H9 (cell line): ENCODE measurements at regions not wholly inside any gene's neighbourhood (a gene's known extent, or its start where the extent isn't known, plus 50 kb on each side); places are given as distances from the start of the nearest gene placed in this dataset.

Experiments
- DNase-seq: peaks from one replicate; pipeline ENCODE4 v3.0.0-alpha.2; 2017
- H2AFZ ChIP-seq: one replicate; pipeline ENCODE4 v1.6.1; 2013; ENCODE audit warnings: mild to moderate bottlenecking, low read length, control low read depth, moderate library complexity
- H2AK5ac ChIP-seq: 2 replicates; pipeline ENCODE4 v1.6.1; 2013; ENCODE audit warnings: low read length, control low read depth, mixed read lengths; ENCODE audit not compliant: insufficient read length
- H2BK120ac ChIP-seq: one replicate; pipeline ENCODE4 v1.6.1; 2013; ENCODE audit warnings: low read depth, mild to moderate bottlenecking, low read length, control low read depth, inconsistent platforms; ENCODE audit not compliant: poor library complexity, severe bottlenecking
- H2BK12ac ChIP-seq: 2 replicates; pipeline ENCODE4 v1.6.1; 2013; ENCODE audit warnings: low read length, control low read depth, mixed read lengths, low read depth; ENCODE audit not compliant: insufficient read length
- H2BK15ac ChIP-seq: 2 replicates; pipeline ENCODE4 v1.6.1; 2013; ENCODE audit warnings: low read depth, low read length, control low read depth
- H2BK20ac ChIP-seq: one replicate; pipeline ENCODE4 v1.6.1; 2013; ENCODE audit warnings: low read depth, mild to moderate bottlenecking, low read length, control low read depth, inconsistent platforms; ENCODE audit not compliant: poor library complexity, severe bottlenecking
- H2BK5ac ChIP-seq: 2 replicates; pipeline ENCODE4 v1.6.1; 2013; ENCODE audit warnings: low read length, control low read depth, mixed read lengths; ENCODE audit not compliant: insufficient read length
- H3K14ac ChIP-seq: 2 replicates; pipeline ENCODE4 v1.6.1; 2013; ENCODE audit warnings: low read length, control low read depth; ENCODE audit not compliant: insufficient read depth
- H3K18ac ChIP-seq: 2 replicates; pipeline ENCODE4 v1.6.1; 2013; ENCODE audit warnings: low read depth, mild to moderate bottlenecking, mixed read lengths, low read length, control low read depth; ENCODE audit not compliant: insufficient read length
- H3K23ac ChIP-seq: 2 replicates; pipeline ENCODE4 v1.6.1; 2013; ENCODE audit warnings: low read length, control low read depth, mixed read lengths, low read depth; ENCODE audit not compliant: insufficient read length
- H3K23me2 ChIP-seq: 2 replicates; pipeline ENCODE4 v1.6.1; 2013; ENCODE audit warnings: low read depth, mild to moderate bottlenecking, mixed read lengths, low read length, control low read depth; ENCODE audit not compliant: insufficient read length, poor library complexity, severe bottlenecking
- H3K27ac ChIP-seq: 2 replicates; pipeline ENCODE4 v1.5.1; 2013; ENCODE audit warnings: low read length, control low read depth, mixed read lengths, low read depth; ENCODE audit not compliant: insufficient read length
- H3K27me3 ChIP-seq: 2 replicates; pipeline ENCODE4 v1.6.1; 2013; ENCODE audit warnings: low read length, control low read depth, inconsistent platforms; ENCODE audit not compliant: insufficient read depth
- H3K4ac ChIP-seq: 2 replicates; pipeline ENCODE4 v1.6.1; 2013; ENCODE audit warnings: low read depth, mild to moderate bottlenecking, control low read depth, inconsistent platforms, low read length, moderate library complexity
- H3K4me1 ChIP-seq: 2 replicates; pipeline ENCODE4 v1.6.1; 2013; ENCODE audit warnings: low read length, control low read depth, inconsistent platforms; ENCODE audit not compliant: insufficient read depth
- H3K4me2 ChIP-seq: 2 replicates; pipeline ENCODE4 v1.6.1; 2013; ENCODE audit warnings: low read length, control low read depth, mixed read lengths; ENCODE audit not compliant: insufficient read length, insufficient read depth
- H3K56ac ChIP-seq: 2 replicates; pipeline ENCODE4 v1.6.1; 2013; ENCODE audit warnings: low read depth, mild to moderate bottlenecking, mixed read lengths, low read length, control low read depth; ENCODE audit not compliant: insufficient read length
- H3K79me1 ChIP-seq: 2 replicates; pipeline ENCODE4 v1.6.1; 2013; ENCODE audit warnings: low read depth, mild to moderate bottlenecking, moderate library complexity, low read length, control low read depth, inconsistent platforms; ENCODE audit not compliant: insufficient read depth, poor library complexity, severe bottlenecking
- H3K79me2 ChIP-seq: 2 replicates; pipeline ENCODE4 v1.6.1; 2013; ENCODE audit warnings: low read length, control low read depth, inconsistent platforms; ENCODE audit not compliant: insufficient read depth
- H3K9ac ChIP-seq: 2 replicates; pipeline ENCODE4 v1.6.1; 2013; ENCODE audit warnings: low read length, control low read depth, mixed read lengths; ENCODE audit not compliant: insufficient read length; ENCODE audit errors: extremely low read depth
- H3K9me3 ChIP-seq: one replicate; pipeline ENCODE4 v1.6.1; 2013; ENCODE audit warnings: low read depth, low read length, inconsistent platforms; ENCODE audit not compliant: control insufficient read depth
- H3T11ph ChIP-seq: one replicate; pipeline ENCODE4 v1.6.1; 2013; ENCODE audit warnings: mild to moderate bottlenecking, low read length, control low read depth, inconsistent platforms
- H4K20me1 ChIP-seq: one replicate; pipeline ENCODE4 v1.6.1; 2013; ENCODE audit not compliant: control insufficient read depth, insufficient read length, insufficient read depth
- H4K5ac ChIP-seq: 2 replicates; pipeline ENCODE4 v1.6.1; 2013; ENCODE audit warnings: low read depth, mild to moderate bottlenecking, mixed read lengths, low read length, control low read depth; ENCODE audit not compliant: insufficient read length
- H4K8ac ChIP-seq: replicated peaks from 2 replicates; pipeline ENCODE4 v1.6.1; 2013; ENCODE audit warnings: low read length, control low read depth, mixed read lengths, low read depth; ENCODE audit not compliant: insufficient read length
- H4K91ac ChIP-seq: 2 replicates; pipeline ENCODE4 v1.6.1; 2013; ENCODE audit warnings: low read depth, mild to moderate bottlenecking, moderate library complexity, mixed read lengths, low read length, control low read depth; ENCODE audit not compliant: insufficient read length
- H3K27ac Mint-ChIP-seq, 3 experiments: 2 replicates in 2 of 3; 3 replicates in 1 of 3; pipeline ENCODE4 v1.8.0; 2020 to 2021; ENCODE audit warnings: mixed read lengths in 3 of 3, mild to moderate bottlenecking in 1 of 3, moderate library complexity in 1 of 3
- H3K27me3 Mint-ChIP-seq: 2 replicates; pipeline ENCODE4 v1.8.0; 2021; ENCODE audit warnings: low read depth, mild to moderate bottlenecking, moderate library complexity, mixed read lengths
- H3K36me3 Mint-ChIP-seq, 3 experiments: 2 replicates in 2 of 3; 3 replicates in 1 of 3; pipeline ENCODE4 v1.8.0; 2020 to 2021; ENCODE audit warnings: low read depth in 3 of 3, mixed read lengths in 3 of 3; ENCODE audit not compliant: insufficient read depth in 1 of 3
- H3K4me1 Mint-ChIP-seq, 2 experiments: 2 replicates each; pipeline ENCODE4 v1.8.0; 2020; ENCODE audit warnings: mixed read lengths in 2 of 2
- H3K4me3 Mint-ChIP-seq, 2 experiments: 2 replicates in 1 of 2; 3 replicates in 1 of 2; pipeline ENCODE4 v1.8.0; 2020 to 2021; ENCODE audit warnings: mild to moderate bottlenecking in 2 of 2, mixed read lengths in 2 of 2, moderate library complexity in 1 of 2
- H3K9me3 Mint-ChIP-seq, 2 experiments: 2 replicates in 1 of 2; 3 replicates in 1 of 2; pipeline ENCODE4 v1.8.0; 2020; ENCODE audit warnings: mild to moderate bottlenecking in 2 of 2, mixed read lengths in 2 of 2, moderate library complexity in 1 of 2
- CTCF ChIP-seq: fragments of 200-600 bp; sonication (generic); conservative IDR thresholded peaks from 3 replicates; pipeline ENCODE4 v1.8.0; 2021; ENCODE audit warnings: antibody characterized with exemption, mild to moderate bottlenecking
- WGBS: extraction: QIAGEN DNeasy Blood & Tissue Kit; methylation state at CpG from one replicate; pipeline ENCODE4 v1.1.7; 2013; ENCODE audit warnings: missing lambda C conversion rate, low lambda C conversion rate, mixed read lengths; ENCODE audit not compliant: insufficient read length; ENCODE audit errors: extremely low coverage; 5-methylcytosine and 5-hydroxymethylcytosine counted together

- no peaks in the 10 kb centered on the region for H3K27me3 Mint-ChIP-seq
- H3K4me3 Mint-ChIP-seq, result no peak overlapping the region
- H3K4me1 Mint-ChIP-seq, result no peaks in the 10 kb centered on the region; a peak in 1 of 4 replicates
- no peak for DNase-seq
- H3T11ph ChIP-seq, result no peak overlapping the region
- H2BK15ac ChIP-seq, result no peak overlapping the region
- no peaks in the 10 kb centered on the region for H3K23me2 ChIP-seq
- no peak overlapping the region for H4K8ac ChIP-seq
- no peak overlapping the region for H2AFZ ChIP-seq
- no peak overlapping the region for H4K5ac ChIP-seq
- no CpG with 5 or more reads among the region's 2 CpGs for WGBS
- H3K4ac ChIP-seq, result no peak overlapping the region
- H2BK5ac ChIP-seq, result no peak overlapping the region
- H3K4me1 ChIP-seq, result no peaks in the 10 kb centered on the region; the same call in 1 of the 2 replicates
- H3K18ac ChIP-seq, result no peak overlapping the region
- no peak overlapping the region for H3K56ac ChIP-seq
- H3K4me2 ChIP-seq, result no peak overlapping the region
- no peak overlapping the region for H2AK5ac ChIP-seq
- TF ChIP-seq CTCF, result no peak
- H3K27ac Mint-ChIP-seq, result peak overlapping the region in 1 of 3 experiments; percentile 91; a peak in 1 of 7 replicates
- H3K79me2 ChIP-seq, result no peaks in the 10 kb centered on the region
- no peak overlapping the region for H2BK20ac ChIP-seq
- H3K36me3 Mint-ChIP-seq, result no peaks in the 10 kb centered on the region
- H2BK120ac ChIP-seq, result no peak overlapping the region
- no peaks in the 10 kb centered on the region for H3K27me3 ChIP-seq
- H4K20me1 ChIP-seq, result no peaks in the 10 kb centered on the region
- H4K91ac ChIP-seq, result no peak overlapping the region
- H3K9me3 Mint-ChIP-seq, result no peaks in the 10 kb centered on the region; a peak in 1 of 5 replicates
- no peak overlapping the region for H3K9ac ChIP-seq
- no peak overlapping the region for H3K23ac ChIP-seq
- H3K9me3 ChIP-seq, result no peaks in the 10 kb centered on the region
- H3K27ac ChIP-seq, result no peak overlapping the region
- H3K14ac ChIP-seq, result no peak overlapping the region
- no peak overlapping the region for H2BK12ac ChIP-seq
- H3K79me1 ChIP-seq, result no peaks in the 10 kb centered on the region
Observed at GRCh38 chr6:134667111-134667510, 282.8 kb downstream of the ALDH8A1 start.
